HepG2 (cell line): ENCODE measurements at regions not wholly inside any gene's neighbourhood (a gene's known extent, or its start where the extent isn't known, plus 50 kb on each side); places are given as distances from the start of the nearest gene placed in this dataset.
"Not testable (repeated sequence)": the region's sequence is repeated elsewhere in the genome, so short reads cannot be mapped to it uniquely, and the experiment has no call there.

ENCODE experiments used
- ATAC-seq: fragments of 200-7000 bp; cut with Tn5 transposase; 3 replicates; pipeline ENCODE4 v1.9.1; 2020; ENCODE audit warnings: mild to moderate bottlenecking, moderate library complexity
- BruUV-seq: library from RNA; stranded (reverse); fragments of 400-500 nt; replicated peaks from 2 replicates; lab custom pipeline; 2021; lab: Mats Ljungman, UMichigan
- CTCF ChIA-PET: fragments of 300-600 bp; formaldehyde crosslinking; extraction: SDS; loops from one replicate; lab custom pipeline; 2021; ENCODE audit warnings: low total read pairs, inconsistent platforms, low intra/inter-chr PET ratio; lab: Yijun Ruan, JAX
- POLR2A ChIA-PET: fragments of 350-600 bp; sonication (Branson Sonifier 250); formaldehyde crosslinking; loops from one replicate; lab custom pipeline; 2020; ENCODE audit warnings: antibody characterized with exemption, inconsistent platforms; lab: Yijun Ruan, JAX
- DNase-seq: peaks from one replicate; pipeline ENCODE4 v3.0.0-alpha.2; 2015; ENCODE audit warnings: low spot score
- FAIRE-seq: peaks from 3 replicates; lab custom pipeline; 2011; peaks lifted over from hg19 to GRCh38; lab: Jason Lieb, UNC
- H2AFZ ChIP-seq: one replicate; pipeline ENCODE4 v1.6.1; 2011; ENCODE audit warnings: low read length, inconsistent platforms
- H3K27ac ChIP-seq: fragments of 300-600 bp; 3 replicates; pipeline ENCODE4 v1.8.0; 2011; ENCODE audit warnings: mixed run types, mild to moderate bottlenecking, mixed read lengths, low read length, inconsistent platforms; ENCODE audit not compliant: insufficient read depth; ENCODE audit errors: extremely low read length
- H3K27me3 ChIP-seq, 2 experiments: fragments of 200-600 bp in 1 of 2; 2 replicates in 1 of 2; 3 replicates in 1 of 2; pipeline versions ENCODE4 v1.6.0 to v1.8.0; 2011; ENCODE audit warnings: low read length in 2 of 2, mild to moderate bottlenecking in 2 of 2, moderate library complexity in 2 of 2, inconsistent platforms in 1 of 2; ENCODE audit not compliant: insufficient read depth in 2 of 2, control insufficient read depth in 1 of 2
- H3K36me3 ChIP-seq, 2 experiments: fragments of 200-600 bp in 1 of 2; replicated peaks in 1 of 2; 2 replicates in 1 of 2; 3 replicates in 1 of 2; pipeline versions ENCODE4 v1.5.1 to v1.8.0; 2011; ENCODE audit warnings: low read length in 2 of 2, inconsistent platforms in 1 of 2; ENCODE audit not compliant: insufficient read depth in 2 of 2, control insufficient read depth in 1 of 2
- H3K4me1 ChIP-seq: 2 replicates; pipeline ENCODE4 v1.5.1; 2012; ENCODE audit warnings: low read length, inconsistent platforms; ENCODE audit not compliant: insufficient read depth
- H3K4me2 ChIP-seq: 2 replicates; pipeline ENCODE4 v1.6.0; 2011; ENCODE audit warnings: low read depth, low read length, inconsistent platforms
- H3K4me3 ChIP-seq, 3 experiments: fragments of 200-600 bp in 1 of 3; sonication (generic), shearing (Covaris generic) in 1 of 3; replicated peaks in 1 of 3; 2 replicates each; pipeline ENCODE4 v1.5.1; 2011 to 2016; ENCODE audit warnings: low read length in 3 of 3, inconsistent platforms in 2 of 3, low read depth in 2 of 3, mild to moderate bottlenecking in 2 of 3, control low read depth in 1 of 3, mixed read lengths in 1 of 3; ENCODE audit not compliant: insufficient read depth in 1 of 3
- H3K79me2 ChIP-seq: one replicate; pipeline ENCODE4 v1.6.1; 2011; ENCODE audit warnings: low read length, inconsistent platforms; ENCODE audit not compliant: insufficient read depth
- H3K9ac ChIP-seq: 2 replicates; pipeline ENCODE4 v1.6.0; 2011; ENCODE audit warnings: mild to moderate bottlenecking, low read depth, low read length, inconsistent platforms; ENCODE audit not compliant: insufficient read depth
- H3K9me3 ChIP-seq: 2 replicates; pipeline ENCODE4 v1.5.1; 2012; ENCODE audit warnings: mild to moderate bottlenecking, low read length
- H4K20me1 ChIP-seq: 2 replicates; pipeline ENCODE4 v1.6.0; 2011; ENCODE audit warnings: inconsistent platforms, mild to moderate bottlenecking, low read length, moderate library complexity; ENCODE audit not compliant: insufficient read depth
- FIP1L1 ChIP-seq: fragments of 200-400 bp; formaldehyde crosslinking; IDR thresholded peaks from 2 replicates; pipeline ENCODE4 v1.6.1; 2018; ENCODE audit warnings: low read depth, mild to moderate bottlenecking, low read length, moderate library complexity, borderline replicate concordance; ENCODE audit not compliant: insufficient read depth
- FOSL1 ChIP-seq: sonication (generic); formaldehyde crosslinking; IDR thresholded peaks from 2 replicates; pipeline ENCODE4 v1.9.0; 2021; ENCODE audit warnings: missing genetic modification reagents, borderline replicate concordance
- ZNF24 ChIP-seq: fragments of 450-650 bp; IDR thresholded peaks from 2 replicates; pipeline ENCODE4 v1.6.1; 2017; ENCODE audit warnings: antibody characterized with exemption, mild to moderate bottlenecking
- WGBS: methylation state at CpG from one replicate; pipeline ENCODE4 v1.1.6; 2017; ENCODE audit warnings: low lambda C conversion rate; 5-methylcytosine and 5-hydroxymethylcytosine counted together
- in situ Hi-C: cut with HindIII; loops from 2 replicates; pipeline ENCODE4 v1.10.0; 2017; ENCODE audit warnings: low pct_unique_long_range_greater_than_20kb; ENCODE audit not compliant: extremely low pct_ligation_motif_present
- intact Hi-C: fragments of 100-400 bp; cut with micrococcal nuclease; formaldehyde crosslinking; loops from one replicate; pipeline ENCODE4 v1.10.0; 2022; ENCODE audit not compliant: unreplicated experiment
- TF ChIP-seq, protein P1 (sequence below): sonication (generic); formaldehyde crosslinking; IDR thresholded peaks from 2 replicates; pipeline ENCODE4 v1.8.0; 2022; ENCODE audit warnings: mild to moderate bottlenecking, missing genetic modification reagents, moderate library complexity
- TF ChIP-seq, protein P2 (sequence below): sonication (generic); formaldehyde crosslinking; IDR thresholded peaks from 2 replicates; pipeline ENCODE4 v1.8.0; 2022; ENCODE audit warnings: low read depth, missing genetic modification reagents

DNA sequence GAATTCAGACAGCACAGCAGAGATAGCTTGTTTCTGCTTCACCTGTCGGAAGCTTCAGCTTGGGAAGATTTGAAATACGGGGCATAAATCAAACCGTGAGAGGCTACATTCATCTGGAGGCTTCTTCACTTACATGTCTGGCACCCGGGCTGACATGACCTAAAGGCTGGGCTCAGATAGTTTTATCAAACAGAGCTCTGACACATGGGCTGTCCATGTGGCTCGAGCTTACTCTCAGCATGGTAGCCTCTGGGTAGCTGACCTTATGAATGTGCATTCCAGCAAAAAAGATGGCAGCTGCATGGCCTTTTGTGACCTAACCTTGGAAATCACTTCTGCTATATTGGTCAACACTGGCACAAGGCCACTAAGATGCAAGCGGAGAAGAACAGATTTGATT is 414.5 kb downstream of the NDFIP2 start (continued):
- TF ChIP-seq, protein P1, sequence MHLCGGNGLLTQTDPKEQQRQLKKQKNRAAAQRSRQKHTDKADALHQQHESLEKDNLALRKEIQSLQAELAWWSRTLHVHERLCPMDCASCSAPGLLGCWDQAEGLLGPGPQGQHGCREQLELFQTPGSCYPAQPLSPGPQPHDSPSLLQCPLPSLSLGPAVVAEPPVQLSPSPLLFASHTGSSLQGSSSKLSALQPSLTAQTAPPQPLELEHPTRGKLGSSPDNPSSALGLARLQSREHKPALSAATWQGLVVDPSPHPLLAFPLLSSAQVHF (CRISPR knock-in tag) = no peak
- TF ChIP-seq ZNF24 = no peak
- no peak for TF ChIP-seq FIP1L1
- TF ChIP-seq FOSL1 = no peak
- TF ChIP-seq, protein P2, sequence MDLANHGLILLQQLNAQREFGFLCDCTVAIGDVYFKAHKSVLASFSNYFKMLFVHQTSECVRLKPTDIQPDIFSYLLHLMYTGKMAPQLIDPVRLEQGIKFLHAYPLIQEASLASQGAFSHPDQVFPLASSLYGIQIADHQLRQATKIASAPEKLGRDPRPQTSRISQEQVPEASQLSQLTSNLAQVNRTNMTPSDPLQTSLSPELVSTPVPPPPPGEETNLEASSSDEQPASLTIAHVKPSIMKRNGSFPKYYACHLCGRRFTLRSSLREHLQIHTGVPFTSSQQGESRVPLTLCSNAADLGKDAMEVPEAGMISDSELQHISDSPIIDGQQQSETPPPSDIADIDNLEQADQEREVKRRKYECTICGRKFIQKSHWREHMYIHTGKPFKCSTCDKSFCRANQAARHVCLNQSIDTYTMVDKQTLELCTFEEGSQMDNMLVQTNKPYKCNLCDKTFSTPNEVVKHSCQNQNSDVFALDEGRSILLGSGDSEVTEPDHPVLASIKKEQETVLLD (CRISPR knock-in tag) = no peak
- TF ChIP-seq, all 625 proteins: peak for 0

DNA sequence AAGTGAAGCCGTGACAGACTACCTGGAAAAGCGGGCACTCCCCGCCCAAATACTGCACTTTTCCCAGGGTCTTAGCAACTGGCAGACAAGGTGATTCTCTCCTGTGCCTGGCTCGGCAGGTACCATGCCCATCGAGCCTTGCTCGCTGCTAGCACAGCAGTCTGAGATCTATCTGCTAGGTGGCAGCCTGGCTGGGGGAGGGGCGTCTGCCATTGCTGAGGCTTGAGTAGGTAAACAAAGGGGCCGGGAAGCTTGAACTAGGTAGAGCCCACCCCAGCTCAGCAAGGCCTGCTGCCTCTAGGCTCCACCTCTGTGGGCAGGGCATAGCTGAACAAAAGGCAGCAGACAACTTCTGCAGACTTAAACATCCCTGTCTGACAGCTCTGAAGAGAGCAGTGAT is 406.3 kb downstream of the NDFIP2 start:
- H2AFZ ChIP-seq, CTCF ChIA-PET, ATAC-seq, H3K4me1 ChIP-seq, H3K9ac ChIP-seq, H3K27me3 ChIP-seq, H4K20me1 ChIP-seq, H3K27ac ChIP-seq, BruUV-seq, intact Hi-C loops, H3K79me2 ChIP-seq, H3K36me3 ChIP-seq, in situ Hi-C loops, POLR2A ChIA-PET, H3K4me3 ChIP-seq, FAIRE-seq, DNase-seq, H3K4me2 ChIP-seq: not testable (repeated sequence)
- WGBS = no CpG with 5 or more reads among the region's 8 CpGs
- peaks cover 19% of the 10 kb centered on the region; the same call in 1 of the 2 replicates for H3K9me3 ChIP-seq
